ENCODE measurements at regions not wholly inside any gene's neighbourhood (a gene's known extent, or its start where the extent isn't known, plus 50 kb on each side); places are given as distances from the start of the nearest gene placed in this dataset.

- TF ChIP-seq CTCF (IDR thresholded peaks at IDR 0.05) (no peak), POLR2A (IDR thresholded peaks at IDR 0.05) (no peak)
- no peaks in the 10 kb centered on the region for H3K27me3 ChIP-seq
- no peak overlapping the region for H3K27ac ChIP-seq
- H3K9me3 ChIP-seq, result peaks cover 0 to 10% (median 0%) of the 10 kb centered on the region in 12 donors
- H3K36me3 ChIP-seq, result no peaks in the 10 kb centered on the region
- intact Hi-C loops (cut with DNase I), result no loop called here
- ATAC-seq, result no peak
- no peaks in the 10 kb centered on the region for H3K4me1 ChIP-seq
- H3K4me3 ChIP-seq, result no peak overlapping the region
- no peak for DNase-seq
Observed at GRCh38 chr3:96259299-96259698, 555.1 kb upstream of the EPHA6 start.

- intact Hi-C loops (cut with DNase I), result no loop called here
- no peak overlapping the region for H3K4me3 ChIP-seq
- 93 to 99% (median 94%) methylated on average over 2 of the region's 2 CpGs for WGBS, 4 donors
- no peak for ATAC-seq
- H3K36me3 ChIP-seq, result no peaks in the 10 kb centered on the region
- H3K4me1 ChIP-seq, result peaks cover 0 to 13% (median 0%) of the 10 kb centered on the region in 12 donors
- H3K27ac ChIP-seq, result no peak overlapping the region
- H3K27me3 ChIP-seq, result no peaks in the 10 kb centered on the region
- H3K9me3 ChIP-seq, result peaks cover 0 to 10% (median 0%) of the 10 kb centered on the region in 12 donors
- no peak for DNase-seq
- TF ChIP-seq CTCF (IDR thresholded peaks at IDR 0.05), result no peak
- TF ChIP-seq POLR2A (IDR thresholded peaks at IDR 0.05), result no peak
Observed at GRCh38 chr3:96264701-96265100, 549.7 kb upstream of the EPHA6 start.

DNA sequence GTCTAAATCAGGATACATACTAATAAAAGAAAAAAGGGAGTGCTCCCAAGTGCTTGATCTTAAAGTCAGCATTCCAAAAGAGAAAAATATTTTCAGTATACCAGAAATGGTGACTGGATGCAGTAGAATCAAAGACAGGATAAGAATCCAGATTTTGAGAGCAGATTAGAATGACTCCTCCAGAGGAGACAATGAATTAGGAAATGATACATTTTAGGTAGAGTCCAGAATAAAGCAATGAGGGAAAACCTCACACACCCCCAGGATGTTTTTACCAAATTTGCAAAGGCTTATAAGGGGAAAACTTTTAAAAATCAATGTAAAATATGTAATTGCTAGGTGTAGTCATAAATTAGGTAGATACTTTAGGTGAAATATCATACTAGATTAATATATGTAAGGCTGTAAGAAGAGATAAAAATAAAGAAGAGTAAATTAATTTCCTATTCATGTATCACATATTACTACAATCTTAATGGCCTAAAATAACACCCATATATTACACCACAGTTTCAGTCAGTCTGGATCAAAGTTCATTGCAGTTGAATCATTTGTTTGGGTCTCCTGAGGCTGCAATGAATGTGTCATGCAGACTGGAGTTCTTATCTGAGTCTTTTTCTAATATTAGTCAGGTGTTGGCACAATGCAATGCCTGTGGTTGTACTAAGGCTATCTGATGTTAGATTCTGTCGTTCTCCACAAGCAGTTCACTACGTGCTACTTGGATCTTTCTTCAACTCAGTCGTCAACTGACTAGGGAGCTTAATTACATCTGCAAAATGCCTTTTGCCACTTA is 547.8 kb upstream of the EPHA6 start:
- Histone ChIP-seq H3K9me3 (peaks cover 0 to 2% (median 0%) of the 10 kb centered on the region in 12 donors), H3K27ac (peak overlapping the region in 3 of 12 donors; percentile 11 to 18 (median 15)), H3K4me3 (no peak overlapping the region), H3K4me1 (peaks cover 0 to 13% (median 0%) of the 10 kb centered on the region in 12 donors), H3K27me3 (no peaks in the 10 kb centered on the region), H3K36me3 (no peaks in the 10 kb centered on the region)
- ATAC-seq (peak in 3 of 4 donors; percentile 74 to 89 (median 84)), DNase-seq (no peak)
- WGBS, 4 donors, result 14 to 25% (median 21%) methylated on average over 3 of the region's 3 CpGs
- intact Hi-C loops (cut with DNase I), result no loop called here
- no peak for TF ChIP-seq POLR2A (IDR thresholded peaks at IDR 0.05)
- no peak for TF ChIP-seq CTCF (IDR thresholded peaks at IDR 0.05)

GRCh38 chr3:96267577-96267976 is 546.8 kb upstream of the EPHA6 start:
- Histone ChIP-seq H3K36me3 (no peaks in the 10 kb centered on the region), H3K4me1 (peaks cover 0 to 13% (median 0%) of the 10 kb centered on the region in 12 donors), H3K9me3 (no peaks in the 10 kb centered on the region), H3K4me3 (no peak overlapping the region), H3K27me3 (no peaks in the 10 kb centered on the region), H3K27ac (peak overlapping the region in 4 of 12 donors; percentile 7 to 23 (median 19))
- DNase-seq (no peak), ATAC-seq (peak in 1 of 4 donors; percentile 62)
- TF ChIP-seq POLR2A (IDR thresholded peaks at IDR 0.05) (no peak), CTCF (IDR thresholded peaks at IDR 0.05) (no peak)
- intact Hi-C loops (cut with DNase I), result no loop called here
- WGBS, 4 donors, result 49 to 54% (median 52%) methylated on average over 3 of the region's 3 CpGs
